ENCODE measurements at regions not wholly inside any gene's neighbourhood (a gene's known extent, or its start where the extent isn't known, plus 50 kb on each side); places are given as distances from the start of the nearest gene placed in this dataset.
A peak's percentile ranks its signal among the peaks of the same experiment; 100 is the strongest.
"Not testable (repeated sequence)": the region's sequence is repeated elsewhere in the genome, so short reads cannot be mapped to it uniquely, and the experiment has no call there.

DNA sequence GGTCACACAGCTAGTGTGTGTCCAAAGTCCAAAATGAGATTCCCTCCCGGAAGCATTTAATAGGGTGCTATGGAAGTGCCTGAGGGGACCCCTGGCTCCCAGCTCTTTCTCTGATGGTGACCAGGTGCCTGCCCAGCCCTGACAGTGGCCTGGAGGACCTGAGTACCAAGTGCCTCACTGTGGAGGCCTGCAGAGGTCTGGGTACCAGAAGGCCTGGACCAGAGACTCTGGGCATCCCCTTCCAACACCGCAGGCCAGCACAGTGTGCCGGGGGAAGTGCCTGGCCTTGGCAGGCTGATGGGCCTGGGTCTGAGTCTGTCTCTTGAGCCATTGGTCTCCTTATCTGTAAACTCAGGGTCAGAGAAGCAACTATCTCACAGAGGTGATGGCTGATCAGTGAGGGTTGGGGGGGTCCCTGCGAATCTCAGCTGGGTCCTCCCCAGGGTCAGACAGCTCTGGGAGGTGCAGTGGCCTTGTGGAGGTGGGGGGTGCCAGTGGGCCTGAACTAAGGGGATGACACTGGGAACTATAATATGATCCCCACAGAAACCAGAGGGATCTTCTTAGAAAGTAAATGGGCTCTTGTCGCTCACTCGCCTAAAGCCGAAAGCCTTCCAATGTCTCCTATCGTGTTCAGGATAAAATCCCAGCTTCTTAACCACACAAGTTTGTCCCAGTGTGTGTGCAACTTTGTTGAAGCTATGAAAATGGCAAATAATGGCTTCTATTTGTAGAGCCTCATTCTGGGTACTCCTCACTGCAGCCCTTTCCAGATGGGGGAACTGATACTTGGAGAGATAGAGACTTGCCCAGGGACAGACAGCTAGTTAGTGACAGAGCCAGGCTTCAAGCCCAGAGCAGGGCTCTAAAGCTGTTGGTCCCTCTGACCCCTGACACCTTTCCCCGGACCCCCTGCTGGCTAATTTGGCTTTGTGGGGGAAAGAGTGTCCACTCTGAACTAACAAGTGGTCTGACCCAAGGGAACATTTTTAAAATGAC is 225.1 kb downstream of the TFCP2L1 start:
- DNase-seq, result no peak

DNA sequence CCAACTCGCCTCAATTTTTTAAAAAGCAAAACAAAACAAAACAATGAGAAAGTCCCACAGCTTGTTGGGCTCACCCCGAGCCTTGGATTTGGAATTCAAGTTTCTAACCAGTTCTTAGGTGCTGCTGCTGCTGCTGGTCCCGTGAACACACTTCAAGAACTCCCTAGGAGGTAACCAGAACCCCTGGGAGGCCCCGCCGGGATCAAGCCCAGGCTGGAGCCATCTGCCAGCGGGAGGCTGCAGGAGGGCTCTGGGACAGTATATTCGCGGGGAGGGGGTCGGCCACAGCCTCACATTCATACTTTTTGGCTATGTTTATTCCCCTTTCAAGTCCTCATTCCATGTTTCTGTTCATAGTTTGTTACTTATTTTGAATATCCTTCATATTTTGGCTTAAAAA is 223.4 kb downstream of the TFCP2L1 start:
- DNase-seq, result no peak

DNA sequence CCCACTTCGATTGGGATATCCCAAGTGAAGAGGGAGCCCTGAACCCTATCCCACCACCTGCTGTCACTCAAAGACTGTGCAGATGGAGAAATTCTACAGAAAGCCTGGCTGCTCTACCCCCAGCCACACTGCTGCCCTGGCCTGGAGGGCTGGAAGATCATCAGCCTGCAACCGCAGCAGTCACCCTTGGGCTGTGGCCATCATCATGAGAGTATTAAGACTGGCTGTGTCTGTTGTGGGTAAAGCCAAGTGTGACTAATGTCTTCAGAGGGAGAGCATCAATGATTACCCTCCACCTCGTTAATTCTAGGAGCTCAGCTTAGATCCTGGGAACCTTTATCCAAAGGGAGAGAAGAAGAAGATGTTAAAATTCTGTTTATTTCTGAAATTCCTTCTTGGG is 221.5 kb downstream of the TFCP2L1 start:
- DNase-seq, result no peak

DNA sequence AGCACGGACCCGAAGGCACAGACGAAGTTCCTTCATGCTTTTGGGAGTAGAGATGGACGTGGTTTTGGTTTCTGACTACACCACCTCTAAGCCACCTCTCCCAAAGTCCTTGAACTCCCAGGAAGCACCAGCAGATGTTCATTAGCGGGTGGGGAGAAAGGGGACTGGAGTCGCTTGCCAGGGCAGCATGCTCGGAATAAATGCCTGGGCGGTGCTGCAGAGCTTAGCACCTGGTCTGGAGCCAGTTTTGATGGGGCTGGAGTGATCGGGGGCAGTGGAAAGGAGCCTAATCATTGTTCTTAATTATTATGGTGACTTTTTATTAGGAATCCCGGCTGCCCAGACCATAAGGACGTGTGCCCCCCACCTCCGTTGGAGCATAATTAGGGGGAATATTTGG is 220.8 kb downstream of the TFCP2L1 start:
- DNase-seq, result no peak

DNA sequence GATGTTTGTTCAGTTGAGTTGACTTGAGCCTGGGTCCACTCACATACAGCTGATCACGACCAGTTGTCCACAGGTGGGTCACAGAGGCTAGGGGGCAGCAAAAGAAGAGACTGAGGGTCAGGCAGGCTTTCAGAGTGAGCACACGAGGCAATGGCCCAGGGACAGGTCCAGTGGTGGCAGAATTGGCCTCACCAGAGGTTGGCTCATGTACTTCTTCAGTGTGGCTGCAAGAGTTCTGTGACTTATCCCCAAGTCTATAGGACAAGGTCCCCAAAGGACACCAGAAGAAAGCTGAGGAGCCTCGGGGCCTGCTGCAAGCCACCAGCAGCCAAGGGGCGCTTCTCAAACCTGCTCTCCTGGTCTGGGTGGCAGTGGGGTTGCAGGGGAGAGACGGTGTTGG is 219.8 kb downstream of the TFCP2L1 start:
- DNase-seq, result no peak

DNA sequence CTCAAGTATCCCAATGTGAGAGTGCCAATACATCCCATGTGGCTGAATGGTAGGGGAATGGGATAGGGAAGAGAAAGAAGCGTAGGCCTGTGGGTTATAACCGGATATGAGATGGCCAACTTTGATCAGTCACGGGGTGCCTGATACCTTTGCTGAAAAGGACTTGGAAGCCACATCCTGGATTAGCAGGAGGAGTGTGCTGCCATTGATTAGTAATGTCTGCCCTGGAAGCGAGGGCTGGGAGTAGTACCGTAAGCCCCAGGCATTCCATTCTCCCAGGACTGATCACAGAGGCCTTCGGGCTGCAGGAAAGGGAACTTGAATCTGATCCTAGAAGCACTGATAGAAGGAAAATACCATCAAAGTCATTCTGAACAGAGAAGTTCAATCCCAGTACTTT is 218.5 kb downstream of the TFCP2L1 start:
- DNase-seq, result no peak

DNA sequence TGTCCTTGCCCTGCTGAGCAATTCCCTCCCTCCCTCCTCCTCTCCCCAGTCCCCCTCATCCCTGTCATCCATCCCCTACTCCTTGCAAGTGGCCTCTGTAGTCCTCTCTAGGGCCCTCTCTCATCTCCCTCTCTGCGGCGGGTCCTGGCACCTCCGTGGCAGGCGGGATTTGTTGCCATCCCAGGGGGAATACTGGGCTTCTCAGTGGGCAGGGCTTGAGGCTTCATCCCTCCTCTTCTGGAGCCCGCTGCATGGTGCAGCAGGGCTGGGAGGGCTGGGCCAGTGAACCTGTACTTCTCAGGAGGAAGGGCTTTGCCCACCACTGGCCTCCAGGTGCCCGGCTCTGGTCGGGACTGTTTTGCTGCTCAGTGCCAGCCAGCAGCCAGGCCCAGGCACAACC is 216.2 kb downstream of the TFCP2L1 start:
- no peak for DNase-seq

DNA sequence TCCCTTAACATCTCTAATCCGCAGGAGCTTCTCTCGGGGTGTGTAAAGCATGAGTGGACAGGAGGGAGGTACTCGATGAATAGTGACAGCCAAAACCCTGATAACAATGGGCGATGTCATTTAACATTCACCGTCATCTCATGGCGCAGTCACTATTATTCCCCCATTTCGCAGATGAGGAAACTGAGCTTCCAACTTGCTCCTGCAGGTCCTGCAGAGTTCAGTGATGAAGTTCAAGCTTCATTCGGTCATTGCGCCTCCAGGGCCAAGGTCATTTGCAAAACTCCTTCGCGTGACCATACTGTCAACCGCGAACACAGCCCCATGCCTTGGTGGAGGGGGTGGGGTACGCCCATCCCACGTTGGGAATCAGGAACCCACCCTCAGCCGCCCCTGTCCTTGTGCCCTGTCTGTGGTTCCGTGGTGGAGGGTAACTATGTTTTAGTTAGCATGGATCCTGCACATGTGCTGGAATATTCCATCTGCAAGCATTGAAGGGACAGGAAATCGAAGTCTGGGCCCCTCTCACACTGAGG is 215.5 kb downstream of the TFCP2L1 start:
- no peak for DNase-seq

DNA sequence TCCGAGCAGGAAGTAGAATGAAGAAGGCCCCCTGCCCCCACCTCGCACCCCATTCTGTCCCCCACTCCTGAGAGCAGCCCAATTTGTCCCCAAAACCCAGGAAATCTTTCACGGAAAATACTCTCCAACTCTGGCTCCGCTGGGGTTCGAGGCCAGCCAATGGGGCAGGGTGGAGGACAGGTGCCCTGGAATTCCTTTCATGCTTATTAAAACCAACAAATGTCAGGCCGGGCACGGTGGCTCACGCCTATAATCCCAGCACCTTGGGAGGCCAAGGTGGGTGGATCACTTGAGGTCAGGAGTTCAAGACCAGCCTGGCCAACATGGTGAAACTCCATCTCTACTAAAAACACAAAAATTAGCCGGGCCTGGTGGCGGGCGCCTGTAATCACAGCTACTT is 214.9 kb downstream of the TFCP2L1 start:
- not testable (repeated sequence) for DNase-seq

DNA sequence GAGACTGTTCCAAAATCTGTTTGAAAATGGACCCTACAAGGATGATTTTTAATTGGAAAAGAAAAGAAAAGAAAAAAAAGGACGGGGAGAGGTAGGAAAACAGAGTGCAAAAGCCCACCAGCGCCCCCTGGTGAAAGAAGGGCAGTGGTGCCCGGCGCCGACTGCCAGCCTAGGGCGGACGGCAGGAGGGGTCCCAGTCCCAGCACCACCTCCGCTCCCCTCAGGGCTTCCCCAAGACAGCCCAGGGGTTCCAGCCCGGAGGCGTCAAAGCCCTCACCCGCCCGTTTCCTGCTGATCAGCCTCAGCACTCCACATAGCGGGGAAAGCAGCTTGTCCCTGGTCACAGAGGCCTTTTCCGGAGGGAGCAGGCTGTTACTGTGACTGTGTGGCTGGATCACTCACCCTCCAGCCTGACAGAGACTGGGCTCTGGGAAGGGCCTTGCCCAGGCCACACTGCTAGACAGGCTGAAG is 213.9 kb downstream of the TFCP2L1 start:
- DNase-seq, result peak; percentile 57

DNA sequence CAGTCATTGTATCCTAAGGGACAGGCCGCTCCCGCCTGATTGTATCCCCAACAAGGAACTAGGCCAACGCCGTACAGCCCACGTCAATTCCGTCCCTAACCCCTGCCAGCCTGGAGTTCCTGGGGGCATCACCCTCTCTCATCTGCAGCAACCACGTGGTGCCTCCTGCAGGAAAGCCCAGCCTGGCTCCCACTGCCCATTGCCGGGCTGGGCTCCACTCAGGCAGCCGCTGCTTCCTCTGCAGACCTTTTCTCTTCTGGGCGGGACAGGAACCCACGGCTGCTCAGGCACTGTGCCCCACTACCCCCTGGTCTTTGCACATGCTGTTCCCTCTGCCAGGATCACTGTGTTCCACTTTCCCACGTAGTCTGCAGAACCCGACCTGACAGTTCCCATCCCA is 212.2 kb downstream of the TFCP2L1 start:
- DNase-seq, result no peak

DNA sequence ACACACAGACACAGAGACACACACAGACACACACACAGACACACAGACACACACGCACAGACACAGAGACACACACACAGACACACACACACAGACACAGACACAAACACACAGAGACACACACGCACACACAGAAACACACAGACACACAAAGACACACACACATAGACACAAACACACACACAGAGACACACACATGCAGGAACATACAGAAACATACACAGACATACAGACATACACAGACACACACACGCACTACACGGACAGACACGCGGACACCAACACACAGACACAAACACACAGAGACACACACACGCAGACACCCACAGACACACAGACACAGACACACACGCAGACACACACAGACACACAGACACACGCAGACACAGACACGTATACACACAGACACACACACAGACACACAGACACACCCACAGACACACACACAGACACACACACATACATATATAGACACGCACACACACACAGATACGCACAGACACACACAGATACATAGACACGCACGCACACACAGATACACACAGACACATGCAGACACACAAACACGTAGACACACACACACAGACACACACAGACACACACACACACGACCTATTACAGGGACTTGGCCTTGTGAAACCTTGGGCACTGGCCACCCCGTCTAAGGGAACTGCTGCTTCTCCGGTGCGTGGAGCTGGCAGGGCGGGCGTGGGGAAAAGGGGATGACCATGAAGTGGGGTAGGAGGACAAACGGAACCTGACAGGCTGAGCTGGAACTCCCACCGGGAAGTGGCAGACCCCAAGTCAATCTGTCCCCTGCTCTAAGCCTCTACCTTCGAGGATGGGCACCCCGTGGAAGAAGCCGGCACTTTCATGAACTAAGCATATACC is 211.4 kb downstream of the TFCP2L1 start:
- DNase-seq, result no peak

DNA sequence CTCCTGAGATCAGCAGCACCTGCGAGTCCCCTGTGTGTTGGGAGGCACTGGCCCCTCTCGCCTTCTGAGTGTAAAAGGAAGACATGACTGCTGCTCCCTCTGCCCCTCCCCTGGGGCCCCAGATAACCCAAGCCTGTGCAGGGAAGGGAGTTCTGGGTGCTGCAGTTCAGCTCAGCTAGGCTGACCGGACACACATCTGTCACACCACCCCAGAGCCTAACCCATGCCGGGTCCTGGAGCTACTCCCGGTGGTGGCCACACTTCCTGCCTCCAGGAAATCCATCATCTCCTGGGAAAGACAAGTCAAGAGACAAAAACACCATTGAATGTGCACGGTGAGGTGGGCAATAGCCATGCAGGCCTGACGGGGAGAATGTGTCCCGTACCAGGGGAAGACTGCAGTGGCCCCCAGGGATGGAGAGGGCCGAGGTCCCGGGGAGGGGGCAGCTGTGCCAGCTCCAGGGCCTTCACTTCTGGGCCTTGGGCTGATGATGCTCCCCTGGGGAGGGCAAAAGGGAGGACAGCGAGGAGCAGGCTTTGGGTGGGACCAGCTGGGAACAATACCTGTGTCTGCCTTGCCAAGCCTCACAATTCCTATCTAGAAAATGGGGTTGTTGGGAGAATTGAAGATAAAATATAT is 210.6 kb downstream of the TFCP2L1 start:
- DNase-seq, result no peak

DNA sequence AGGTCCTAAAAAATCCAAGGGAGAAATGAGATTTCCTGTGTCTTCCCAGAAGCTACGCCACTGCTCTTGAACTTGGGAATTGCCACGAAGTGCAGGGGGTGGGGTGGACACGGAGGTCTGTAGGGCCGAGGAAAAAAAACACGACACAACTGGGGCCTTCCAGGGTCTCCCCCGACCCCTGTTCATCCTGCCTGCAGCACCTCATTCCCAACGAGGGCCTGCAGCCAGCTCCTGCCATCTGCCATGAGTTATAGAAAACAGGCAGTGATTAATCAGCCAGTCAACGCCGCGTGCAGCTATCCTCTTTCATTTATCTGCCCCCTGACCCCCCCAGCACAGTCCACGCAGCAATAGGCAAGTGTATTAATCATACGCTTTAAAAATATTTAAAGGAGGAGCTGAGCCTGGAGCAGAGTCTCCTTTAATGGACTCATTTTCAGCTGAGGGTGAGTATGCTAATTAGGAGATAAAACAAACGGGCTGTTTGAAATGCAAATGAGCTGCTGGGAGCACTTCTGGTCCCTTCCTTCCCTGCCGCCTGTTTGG is 209.9 kb downstream of the TFCP2L1 start:
- DNase-seq, result no peak

DNA sequence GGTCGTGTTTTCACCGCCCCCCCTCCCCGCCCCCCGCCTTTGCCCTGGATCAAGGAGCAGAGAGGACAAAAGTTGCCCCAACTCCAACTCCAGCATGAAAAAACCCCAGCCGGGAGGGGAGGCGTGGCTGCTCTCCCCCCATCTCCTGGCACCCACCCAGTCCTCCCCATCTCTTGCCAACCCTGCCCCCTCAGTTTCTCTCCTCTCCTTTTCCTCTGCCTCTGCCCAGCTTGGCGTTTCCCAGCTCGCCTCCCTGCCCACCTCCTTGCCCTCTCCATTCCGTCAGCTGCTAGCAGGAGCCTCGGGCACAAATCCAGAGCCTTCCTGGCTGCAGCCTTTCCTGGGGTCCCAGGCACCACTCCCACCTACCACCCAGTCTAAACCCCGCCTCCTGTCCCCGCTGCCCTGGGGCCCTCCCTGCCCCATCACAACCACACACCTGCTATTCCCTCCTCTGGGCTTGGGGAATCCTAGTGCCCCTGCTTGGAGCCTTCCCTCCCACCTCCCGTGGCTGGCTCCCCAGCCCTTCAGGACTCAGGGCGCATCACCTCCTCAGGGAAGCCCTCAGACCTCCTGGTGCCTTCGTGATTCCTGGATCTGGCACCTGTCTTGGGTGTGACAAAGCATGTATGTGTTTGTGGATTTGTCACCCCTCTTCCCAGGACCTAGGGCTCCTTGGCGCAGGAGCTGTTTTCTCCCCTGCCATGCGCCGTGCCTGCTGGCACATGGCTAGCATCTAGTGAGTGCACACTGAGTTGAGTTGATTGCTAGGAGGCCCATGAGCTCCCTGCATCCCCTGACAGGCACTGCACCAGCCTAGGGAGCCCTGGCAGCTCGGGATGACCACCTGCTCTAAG is 209.1 kb downstream of the TFCP2L1 start:
- DNase-seq, result no peak

DNA sequence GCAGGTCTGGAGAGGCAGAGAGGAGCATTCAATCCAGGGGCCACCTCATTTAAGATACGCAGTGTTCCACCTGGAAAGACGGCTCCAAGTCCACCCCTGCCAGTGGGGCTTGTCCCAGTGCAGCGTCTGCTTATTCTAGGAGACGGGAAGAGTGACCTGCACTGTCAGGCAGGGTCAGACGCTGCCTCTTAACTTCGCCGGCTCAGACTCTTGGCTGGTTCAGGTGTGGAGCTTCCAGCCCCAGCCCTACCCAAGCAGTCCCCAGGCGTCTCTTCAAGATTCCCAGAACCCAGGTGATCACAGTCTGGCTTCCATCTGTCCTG is 208.5 kb downstream of the TFCP2L1 start:
- DNase-seq, result no peak

DNA sequence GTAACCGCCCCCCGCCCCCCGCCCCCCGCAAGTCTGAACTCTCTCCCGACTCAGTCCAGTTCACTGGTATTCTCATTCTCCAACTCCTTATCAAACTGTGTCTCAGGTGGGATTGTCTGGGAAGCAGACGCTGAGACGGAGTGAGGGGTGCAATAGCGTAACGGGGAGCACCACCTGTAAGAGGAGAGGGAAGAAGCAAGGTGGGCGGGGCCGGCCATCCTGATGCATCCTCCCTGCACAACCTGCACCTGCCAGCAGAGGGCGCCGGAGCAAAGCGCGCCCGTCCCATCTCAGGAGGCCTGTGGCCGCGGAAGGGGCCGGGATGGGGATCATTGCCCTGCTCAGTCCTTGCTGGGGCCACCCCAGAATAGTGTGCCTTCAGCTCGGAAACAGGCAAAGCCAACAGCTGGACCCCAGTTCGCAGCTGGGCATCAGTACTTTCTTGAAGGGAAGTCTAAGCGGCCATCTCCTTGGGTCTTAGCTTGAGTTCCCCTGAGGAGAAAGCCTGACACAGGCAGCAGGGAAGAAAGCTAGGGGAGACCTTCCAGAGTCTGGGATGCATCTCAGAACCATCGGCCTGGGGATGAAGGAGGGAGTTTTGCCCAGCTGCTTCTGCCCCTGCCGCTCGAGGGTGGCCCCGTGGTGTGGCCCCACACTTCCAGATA is 208.0 kb downstream of the TFCP2L1 start:
- peak; percentile 73 for DNase-seq

DNA sequence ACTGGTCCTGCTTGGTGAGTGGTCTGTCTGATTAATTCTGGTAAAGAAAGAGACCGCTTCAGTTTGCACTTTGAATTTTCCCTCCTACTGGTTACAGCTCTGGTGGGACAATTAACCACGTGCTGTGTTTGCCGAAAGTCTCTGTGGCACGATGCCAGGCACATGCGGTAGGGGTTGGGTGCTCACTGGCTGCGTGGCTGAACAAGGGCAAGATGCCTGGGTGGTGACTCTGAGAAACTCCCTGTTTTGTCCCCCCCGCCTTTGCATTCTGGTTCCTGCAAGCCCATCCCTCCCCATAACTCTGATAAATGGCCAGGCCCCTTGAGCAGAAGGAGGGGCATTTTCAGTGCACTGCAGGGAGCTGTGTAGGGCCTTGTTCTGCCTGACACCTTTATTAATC is 206.1 kb downstream of the TFCP2L1 start:
- no peak for DNase-seq

DNA sequence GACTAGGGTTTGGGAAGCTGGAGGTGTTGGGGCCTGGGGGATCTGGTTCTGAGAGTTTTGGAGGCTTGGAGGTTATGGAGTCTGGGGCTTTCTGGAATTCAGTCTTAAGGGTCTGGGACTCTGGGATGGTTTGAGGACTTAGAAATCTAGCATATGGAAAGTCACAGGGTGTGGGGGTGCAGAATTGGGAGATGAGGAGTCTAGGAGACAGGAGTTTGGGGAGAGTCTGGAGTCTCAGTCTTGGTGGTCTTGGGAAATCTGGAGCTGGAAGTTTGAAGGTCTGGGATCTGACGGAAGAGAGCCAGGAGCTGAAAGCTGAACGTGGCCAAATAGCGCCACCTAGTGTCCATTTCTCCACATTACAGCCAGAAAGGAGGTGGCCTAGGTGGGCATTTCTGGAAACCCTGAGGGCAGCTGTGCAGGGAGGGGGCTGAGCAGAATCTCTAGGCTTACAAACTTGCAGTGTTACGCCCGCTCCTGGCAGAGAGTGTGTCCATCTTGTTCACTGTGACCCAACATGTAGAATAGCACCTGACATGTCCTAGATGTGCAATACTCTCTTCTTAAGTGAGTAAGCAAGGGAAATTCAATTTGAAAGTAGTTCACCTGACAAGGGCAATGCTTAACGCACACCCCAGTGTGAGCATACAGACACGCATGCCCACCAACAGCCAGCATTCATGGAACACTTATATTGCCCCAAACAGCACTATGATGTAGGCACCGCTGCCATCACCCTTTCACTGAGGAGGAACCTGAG is 204.8 kb downstream of the TFCP2L1 start:
- DNase-seq, result peak; percentile 50

DNA sequence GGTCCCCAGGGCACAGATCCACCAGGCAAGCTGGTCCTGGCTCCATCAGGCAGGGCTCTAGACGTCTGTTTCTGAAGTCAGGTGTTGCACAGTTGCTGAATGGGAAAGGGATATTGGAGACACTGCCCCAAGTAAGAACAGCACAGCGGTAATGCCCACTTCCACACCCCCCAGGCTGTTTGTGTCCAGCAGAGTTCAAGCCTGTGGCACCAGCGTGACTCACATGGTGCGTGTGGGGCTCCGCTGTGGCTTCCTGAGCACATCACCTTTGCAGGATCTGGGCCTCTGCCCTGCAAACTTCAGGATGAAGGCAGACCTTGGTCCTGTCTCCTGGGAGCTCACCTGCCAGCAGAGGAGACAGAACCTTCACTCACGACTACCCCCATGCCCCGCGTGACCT is 203.3 kb downstream of the TFCP2L1 start:
- no peak for DNase-seq

All from activated CD4-positive, CD25-positive, alpha-beta regulatory T cell treated with anti-CD3 and anti-CD28 coated beads, Interleukin-2, amount 50 U/mL, for 72 hours (primary cell).